ENCODE measurements at regions not wholly inside any gene's neighbourhood (a gene's known extent, or its start where the extent isn't known, plus 50 kb on each side); places are given as distances from the start of the nearest gene placed in this dataset.

DNA sequence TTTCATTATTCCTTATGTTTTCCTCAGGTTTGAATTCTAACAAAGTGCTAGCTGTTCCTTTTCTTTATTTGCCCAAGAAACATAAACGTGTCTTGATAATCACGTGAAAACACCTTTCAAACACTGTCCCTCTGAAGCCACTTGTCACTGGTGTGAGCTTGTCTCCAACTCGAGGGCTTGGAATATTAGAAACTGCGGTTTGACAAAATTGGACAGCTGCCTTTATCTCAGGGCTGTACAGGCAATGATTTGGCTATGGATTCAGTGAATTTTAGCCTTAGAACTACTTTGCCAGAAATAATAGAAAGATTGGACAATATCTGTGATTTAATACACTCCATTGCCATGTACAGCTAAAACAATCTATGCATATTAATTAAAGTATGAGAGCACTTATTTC lies 763.0 kb upstream of the ACVR2A start:
- Histone ChIP-seq H3K27me3 (no peaks in the 10 kb centered on the region), H3K4me1 (no peaks in the 10 kb centered on the region), H3K27ac (no peak overlapping the region), H3K4me3 (no peak overlapping the region), H3K9me3 (no peaks in the 10 kb centered on the region), H3K36me3 (no peaks in the 10 kb centered on the region)
- WGBS, 2 donors: 63 to 82% methylated on average over 4 of the region's 4 CpGs
- TF ChIP-seq EP300 (IDR thresholded peaks at IDR 0.05) (no peak), POLR2A (IDR thresholded peaks at IDR 0.05) (no peak), CTCF (IDR thresholded peaks at IDR 0.05) (no peak), POLR2AphosphoS5 (IDR thresholded peaks at IDR 0.05) (no peak)
- intact Hi-C loops (cut with DNase I): loop anchor here (5.0 kb wide), 2 partner anchors 760 to 830 kb away; no protein-coding TSS in a partner anchor
- no peak for DNase-seq

DNA sequence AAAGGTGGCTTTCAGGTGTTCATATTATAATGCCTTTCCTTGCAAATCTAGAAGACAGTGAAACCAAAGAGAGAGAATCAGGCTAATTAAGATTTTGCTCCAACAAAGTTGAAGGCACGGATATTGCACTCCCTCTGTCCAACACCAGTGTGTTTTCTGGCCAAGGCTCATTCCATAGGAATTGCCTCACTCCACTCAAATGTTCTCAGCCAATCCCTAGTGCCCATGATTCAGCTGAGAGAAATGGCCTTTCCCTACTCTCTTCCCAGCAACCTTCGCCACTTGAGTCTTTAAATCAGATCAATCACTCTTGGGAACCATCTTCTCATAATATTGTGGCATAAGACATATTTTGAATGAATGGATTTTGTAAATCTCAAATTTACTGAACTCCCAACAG lies 768.2 kb upstream of the ACVR2A start:
- no peaks in the 10 kb centered on the region for H3K27me3 ChIP-seq
- intact Hi-C loops (cut with DNase I): no loop called here
- no peaks in the 10 kb centered on the region for H3K9me3 ChIP-seq
- 74 to 84% methylated on average over 2 of the region's 2 CpGs for WGBS, 2 donors
- TF ChIP-seq POLR2A (IDR thresholded peaks at IDR 0.05): no peak
- TF ChIP-seq CTCF (IDR thresholded peaks at IDR 0.05): no peak
- TF ChIP-seq EP300 (IDR thresholded peaks at IDR 0.05): no peak
- no peak for TF ChIP-seq POLR2AphosphoS5 (IDR thresholded peaks at IDR 0.05)
- H3K27ac ChIP-seq: no peak overlapping the region
- H3K4me3 ChIP-seq: no peak overlapping the region
- no peak for DNase-seq
- H3K4me1 ChIP-seq: peaks cover 0 to 5% (median 0%) of the 10 kb centered on the region in 4 donors
- H3K36me3 ChIP-seq: no peaks in the 10 kb centered on the region

- no peak overlapping the region for H3K4me3 ChIP-seq
- no peaks in the 10 kb centered on the region for H3K36me3 ChIP-seq
- no peak overlapping the region for H3K27ac ChIP-seq
- TF ChIP-seq POLR2A (IDR thresholded peaks at IDR 0.05): no peak
- TF ChIP-seq POLR2AphosphoS5 (IDR thresholded peaks at IDR 0.05): no peak
- intact Hi-C loops (cut with DNase I): no loop called here
- no peaks in the 10 kb centered on the region for H3K4me1 ChIP-seq
- no peak for DNase-seq
- H3K9me3 ChIP-seq: no peaks in the 10 kb centered on the region
- WGBS, 2 donors: 29 to 76% methylated on average over 2 of the region's 2 CpGs
- no peaks in the 10 kb centered on the region for H3K27me3 ChIP-seq
These were observed 776.8 kb upstream of the ACVR2A start for GRCh38 chr2:147068071-147068470.

GRCh38 chr2:147067136-147067535 lies 777.7 kb upstream of the ACVR2A start:
- intact Hi-C loops (cut with DNase I): no loop called here
- no peaks in the 10 kb centered on the region for H3K27me3 ChIP-seq
- 85 to 91% methylated on average over 1 of the region's 1 CpG for WGBS, 2 donors
- no peaks in the 10 kb centered on the region for H3K9me3 ChIP-seq
- H3K4me1 ChIP-seq: no peaks in the 10 kb centered on the region
- no peak overlapping the region for H3K27ac ChIP-seq
- no peak overlapping the region for H3K4me3 ChIP-seq
- H3K36me3 ChIP-seq: no peaks in the 10 kb centered on the region
- no peak for TF ChIP-seq POLR2A (IDR thresholded peaks at IDR 0.05)
- no peak for TF ChIP-seq POLR2AphosphoS5 (IDR thresholded peaks at IDR 0.05)
- no peak for TF ChIP-seq EP300 (IDR thresholded peaks at IDR 0.05)
- no peak for TF ChIP-seq CTCF (IDR thresholded peaks at IDR 0.05)
- no peak for DNase-seq

DNA sequence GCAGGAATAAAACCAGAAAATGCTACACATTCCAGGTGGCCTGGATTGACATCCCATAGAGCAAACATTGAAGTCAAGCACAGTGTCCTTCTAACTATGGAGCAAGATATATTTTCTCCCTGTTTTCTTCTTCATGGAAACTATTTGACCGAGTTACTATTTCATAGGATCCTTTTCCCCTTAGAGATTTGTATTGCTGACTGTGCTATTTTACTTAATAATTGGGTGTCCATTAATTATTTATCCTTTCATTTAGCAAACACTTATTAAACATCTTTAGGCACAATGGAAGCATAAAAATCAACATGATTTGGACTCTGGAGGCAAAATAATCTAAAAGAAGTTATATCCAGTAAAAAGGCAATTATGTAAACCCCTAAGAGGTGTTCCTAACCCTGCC lies 782.8 kb upstream of the ACVR2A start:
- 0 to 2% methylated on average over 1 of the region's 1 CpG for WGBS, 2 donors
- TF ChIP-seq CTCF (IDR thresholded peaks at IDR 0.05) (no peak), EP300 (IDR thresholded peaks at IDR 0.05) (no peak), POLR2AphosphoS5 (IDR thresholded peaks at IDR 0.05) (no peak), POLR2A (IDR thresholded peaks at IDR 0.05) (no peak)
- intact Hi-C loops (cut with DNase I): no loop called here

More for the DNA sequence above, 782.8 kb upstream of the ACVR2A start:
- Histone ChIP-seq H3K27ac (no peak overlapping the region), H3K4me3 (no peak overlapping the region), H3K4me1 (no peaks in the 10 kb centered on the region), H3K36me3 (no peaks in the 10 kb centered on the region), H3K27me3 (no peaks in the 10 kb centered on the region), H3K9me3 (no peaks in the 10 kb centered on the region)
- DNase-seq: no peak

Measured in sigmoid colon (tissue), 6 donors.